ENCODE measurements at regions not wholly inside any gene's neighbourhood (a gene's known extent, or its start where the extent isn't known, plus 50 kb on each side); places are given as distances from the start of the nearest gene placed in this dataset.

- intact Hi-C loops (cut with micrococcal nuclease), result no loop called here
- H3K27ac ChIP-seq (ENCODE audit: low read depth, low read length), result no peak overlapping the region
- no peaks in the 10 kb centered on the region for H3K36me3 ChIP-seq (ENCODE audit: control insufficient read depth in 1 of 2, insufficient read depth in 2 of 2, low read length in 2 of 2)
- ChIA-PET POLR2A (no interaction called here), CTCF (no interaction called here), RAD21 (ENCODE audit: low non-redundant PET in 1 of 2, low total read pairs in 2 of 2, uncharacterized antibody in 2 of 2, unreplicated experiment in 2 of 2) (no interaction called here)
- H3K4me1 ChIP-seq (ENCODE audit: control insufficient read depth in 1 of 2, insufficient read depth in 2 of 2, low read length in 2 of 2), result no peaks in the 10 kb centered on the region
- no TSS peak for BruUV-seq (replicated peaks)
- no peaks in the 10 kb centered on the region for H3K27me3 ChIP-seq (ENCODE audit: insufficient read depth, low read length)
- H3K4me3 ChIP-seq (replicated peaks in 1 of 2; ENCODE audit: low read depth in 1 of 2, low read length in 2 of 2), result no peak overlapping the region
- TF ChIP-seq FOSL1 (IDR thresholded peaks at IDR 0.05; ENCODE audit: low read depth) (no peak), SRF (IDR thresholded peaks at IDR 0.05; ENCODE audit: low read depth) (no peak), ZBTB33 (IDR thresholded peaks at IDR 0.05; ENCODE audit: extremely low read depth, insufficient replicate concordance, low read length) (no peak), ATF3 (IDR thresholded peaks at IDR 0.05) (no peak), YY1 (IDR thresholded peaks at IDR 0.05; ENCODE audit: extremely low read depth, insufficient replicate concordance, low read depth, low read length) (no peak), MAX (IDR thresholded peaks at IDR 0.05) (no peak), POLR2A (IDR thresholded peaks at IDR 0.05; ENCODE audit: borderline replicate concordance, extremely low read depth, insufficient read depth, insufficient read length) (no peak), CTCF (IDR thresholded peaks at IDR 0.05 in 2 of 3, conservative IDR thresholded peaks at IDR 0.05 in 1 of 3; ENCODE audit: borderline replicate concordance in 1 of 3, insufficient read depth in 1 of 3, low read depth in 2 of 3, low read length in 2 of 3) (no peak), JUND (IDR thresholded peaks at IDR 0.05) (no peak), ELF1 (IDR thresholded peaks at IDR 0.05; ENCODE audit: borderline replicate concordance, low read depth) (no peak), SIN3A (IDR thresholded peaks at IDR 0.05; ENCODE audit: low read depth) (no peak), EGR1 (IDR thresholded peaks at IDR 0.05; ENCODE audit: low read depth) (no peak), ZNF274 (IDR thresholded peaks at IDR 0.05; ENCODE audit: low read depth, low read length) (no peak), EZH2 (IDR thresholded peaks at IDR 0.05) (no peak), EZH2phosphoT487 (IDR thresholded peaks at IDR 0.05; ENCODE audit: borderline replicate concordance) (no peak), REST (IDR thresholded peaks at IDR 0.05; ENCODE audit: low read depth) (no peak), CBX3 (IDR thresholded peaks at IDR 0.05; ENCODE audit: low read depth) (no peak), TCF7L2 (IDR thresholded peaks at IDR 0.05; ENCODE audit: borderline replicate concordance, extremely low read depth, insufficient read depth, insufficient read length) (no peak), SP1 (IDR thresholded peaks at IDR 0.05; ENCODE audit: low read depth) (no peak), RAD21 (IDR thresholded peaks at IDR 0.05; ENCODE audit: low read depth) (no peak)
- no peak overlapping the region for H3K9ac ChIP-seq (ENCODE audit: low read length)
- no peak overlapping the region for H3K4me2 ChIP-seq (ENCODE audit: low read length)
- no peak for ATAC-seq
- no peak overlapping the region for H2AFZ ChIP-seq (ENCODE audit: low read depth, low read length, poor library complexity, severe bottlenecking)
- no peaks in the 10 kb centered on the region for H4K20me1 ChIP-seq (ENCODE audit: insufficient read depth)
- H3K9me3 ChIP-seq (ENCODE audit: control insufficient read depth in 1 of 2, insufficient read depth in 1 of 2, low read depth in 1 of 2, low read length in 2 of 2), result no peaks in the 10 kb centered on the region
- no peaks in the 10 kb centered on the region for H3K79me2 ChIP-seq (ENCODE audit: insufficient read depth, low read length)
- no peaks in the 10 kb centered on the region for H3K9me2 ChIP-seq (ENCODE audit: insufficient read depth)
- no peak for DNase-seq (ENCODE audit: low read depth, low spot score)
Measured at GRCh38 chr6:71529026-71529425, 240.4 kb downstream of the OGFRL1 start.

Data from HCT116 (cell line).